GM23248 (cell line): ENCODE measurements at regions not wholly inside any gene's neighbourhood (a gene's known extent, or its start where the extent isn't known, plus 50 kb on each side); places are given as distances from the start of the nearest gene placed in this dataset.
"Not testable (repeated sequence)": the region's sequence is repeated elsewhere in the genome, so short reads cannot be mapped to it uniquely, and the experiment has no call there.

ENCODE experiments used
- DNase-seq: peaks from one replicate; pipeline ENCODE4 v3.0.0-alpha.2; 2015
- H2AFZ ChIP-seq: fragments of 200-600 bp; sonication (generic); 2 replicates; pipeline ENCODE4 v1.6.1; 2016; ENCODE audit warnings: antibody characterized with exemption
- H3F3A ChIP-seq: fragments of 200-600 bp; sonication (generic); 2 replicates; pipeline ENCODE4 v1.6.1; 2016; ENCODE audit warnings: mild to moderate bottlenecking, antibody characterized with exemption, mixed run types; ENCODE audit not compliant: insufficient read depth
- H3K27ac ChIP-seq: fragments of 200-600 bp; sonication (generic); 2 replicates; pipeline ENCODE4 v1.5.1; 2016; ENCODE audit warnings: mild to moderate bottlenecking
- H3K27me3 ChIP-seq: fragments of 200-600 bp; sonication (generic); replicated peaks from 2 replicates; pipeline ENCODE4 v1.6.1; 2016; ENCODE audit warnings: mild to moderate bottlenecking; ENCODE audit not compliant: insufficient read depth
- H3K36me3 ChIP-seq: fragments of 200-600 bp; sonication (generic); 2 replicates; pipeline ENCODE4 v1.6.1; 2016; ENCODE audit warnings: low read depth, mild to moderate bottlenecking
- H3K4me1 ChIP-seq: fragments of 200-600 bp; sonication (generic); 2 replicates; pipeline ENCODE4 v1.6.1; 2016; ENCODE audit warnings: mild to moderate bottlenecking; ENCODE audit not compliant: insufficient read depth
- H3K4me2 ChIP-seq: fragments of 200-600 bp; sonication (generic); one replicate; pipeline ENCODE4 v1.6.1; 2016; ENCODE audit warnings: mild to moderate bottlenecking; ENCODE audit not compliant: unreplicated experiment
- H3K4me3 ChIP-seq: fragments of 200-600 bp; sonication (generic); 2 replicates; pipeline ENCODE4 v1.5.1; 2016; ENCODE audit warnings: mild to moderate bottlenecking
- H3K79me2 ChIP-seq: fragments of 200-600 bp; sonication (generic); 2 replicates; pipeline ENCODE4 v1.6.1; 2016; ENCODE audit warnings: mild to moderate bottlenecking; ENCODE audit not compliant: insufficient read depth
- H3K9ac ChIP-seq: fragments of 200-600 bp; sonication (generic); 2 replicates; pipeline ENCODE4 v1.6.1; 2016; ENCODE audit warnings: mild to moderate bottlenecking
- H3K9me2 ChIP-seq: fragments of 200-600 bp; sonication (generic); 2 replicates; pipeline ENCODE4 v1.6.1; 2016; ENCODE audit warnings: mixed run types, mild to moderate bottlenecking, moderate library complexity; ENCODE audit not compliant: insufficient read depth
- H3K9me3 ChIP-seq: fragments of 200-600 bp; sonication (generic); one replicate; pipeline ENCODE4 v1.6.1; 2017; ENCODE audit warnings: low read depth
- H4K20me1 ChIP-seq: fragments of 200-600 bp; sonication (generic); 2 replicates; pipeline ENCODE4 v1.6.0; 2016; ENCODE audit not compliant: insufficient read depth
- EZH2phosphoT487 ChIP-seq: fragments of 200-600 bp; sonication (generic); IDR thresholded peaks from 2 replicates; pipeline ENCODE4 v1.6.1; 2018; ENCODE audit warnings: antibody characterized with exemption, moderate library complexity, mild to moderate bottlenecking, low read depth; ENCODE audit not compliant: insufficient read depth
- WGBS, 2 experiments: methylation state at CpG; one replicate each; pipeline ENCODE4 v1.1.6; 2015 to 2017; ENCODE audit warnings: low lambda C conversion rate in 2 of 2, low coverage in 1 of 2; ENCODE audit errors: missing lambda C conversion rate in 2 of 2; 5-methylcytosine and 5-hydroxymethylcytosine counted together
- in situ Hi-C: fragments of 300-500 bp; cut with MboI; formaldehyde crosslinking; loops from 2 replicates; pipeline ENCODE4 v1.15.0; 2020

GRCh38 chr1:145553795-145554194 is 54.0 kb upstream of the GPR89A start:
- H3K9me2 ChIP-seq, DNase-seq, H3K4me1 ChIP-seq, H3K36me3 ChIP-seq, H4K20me1 ChIP-seq, in situ Hi-C loops, H2AFZ ChIP-seq, H3F3A ChIP-seq, H3K4me3 ChIP-seq, H3K27me3 ChIP-seq, H3K27ac ChIP-seq, H3K4me2 ChIP-seq, H3K9me3 ChIP-seq, H3K79me2 ChIP-seq, H3K9ac ChIP-seq: not testable (repeated sequence)

GRCh38 chr1:145545055-145545454 is 62.7 kb upstream of the GPR89A start:
- peak; percentile 20 for DNase-seq
- TF ChIP-seq EZH2phosphoT487, result no peak
- Histone ChIP-seq H4K20me1 (no peaks in the 10 kb centered on the region), H3K27ac (no peak overlapping the region), H3K4me1 (peaks cover 23% of the 10 kb centered on the region), H3K79me2 (no peaks in the 10 kb centered on the region), H3K36me3 (no peaks in the 10 kb centered on the region), H3K27me3 (no peaks in the 10 kb centered on the region), H3K4me3 (no peak overlapping the region), H3F3A (peaks cover 16% of the 10 kb centered on the region), H3K4me2 (no peak overlapping the region), H3K9ac (no peak overlapping the region), H2AFZ (no peak overlapping the region), H3K9me3 (no peaks in the 10 kb centered on the region), H3K9me2 (no peaks in the 10 kb centered on the region)
- WGBS, 2 experiments, result 51 to 68% methylated on average over 2 of the region's 2 CpGs
- in situ Hi-C loops, result no loop called here

- DNase-seq, result peak; percentile 53
- H3K79me2 ChIP-seq, H3K27me3 ChIP-seq, H3K9me3 ChIP-seq, H3K9me2 ChIP-seq, in situ Hi-C loops, H3K36me3 ChIP-seq, H4K20me1 ChIP-seq: not testable (repeated sequence)
- Histone ChIP-seq H2AFZ (peak overlapping the region; percentile 35), H3K4me1 (peaks cover 50% of the 10 kb centered on the region), H3K27ac (peak overlapping the region; percentile 82), H3K9ac (peak overlapping the region; percentile 55), H3F3A (peaks cover 42% of the 10 kb centered on the region), H3K4me2 (peak overlapping the region; percentile 70), H3K4me3 (peak overlapping the region; percentile 50)
- WGBS, 2 experiments, result 37 to 50% methylated on average over 4 to 5 of the region's 6 CpGs
Measured at GRCh38 chr1:145541685-145542084, 66.1 kb upstream of the GPR89A start.

- H4K20me1 ChIP-seq, H3K27me3 ChIP-seq, H3K9me3 ChIP-seq, H3K79me2 ChIP-seq, H3K36me3 ChIP-seq, in situ Hi-C loops, H3K9me2 ChIP-seq: not testable (repeated sequence)
- peak overlapping the region; percentile 35 for H2AFZ ChIP-seq
- H3K4me3 ChIP-seq, result peak overlapping the region; percentile 50
- H3K9ac ChIP-seq, result peak overlapping the region; percentile 55
- WGBS, 2 experiments, result 11 to 14% methylated on average over 9 of the region's 9 CpGs
- H3K4me1 ChIP-seq, result peaks cover 55% of the 10 kb centered on the region
- peak overlapping the region; percentile 70 for H3K4me2 ChIP-seq
- H3K27ac ChIP-seq, result peak overlapping the region; percentile 82
- peak; percentile 83 for DNase-seq
- H3F3A ChIP-seq, result peaks cover 46% of the 10 kb centered on the region
Measured at GRCh38 chr1:145541246-145541645, 66.5 kb upstream of the GPR89A start.

- DNase-seq, result peak; percentile 59
- in situ Hi-C loops, H3K79me2 ChIP-seq, H3K27me3 ChIP-seq, H4K20me1 ChIP-seq, H3K9me3 ChIP-seq, H2AFZ ChIP-seq, H3K9me2 ChIP-seq, H3K4me3 ChIP-seq, H3K9ac ChIP-seq, H3K36me3 ChIP-seq: not testable (repeated sequence)
- 40 to 43% methylated on average over 3 of the region's 3 CpGs for WGBS, 2 experiments
- H3K27ac ChIP-seq, result peak overlapping the region; percentile 46
- H3F3A ChIP-seq, result peaks cover 53% of the 10 kb centered on the region
- peaks cover 57% of the 10 kb centered on the region for H3K4me1 ChIP-seq
- H3K4me2 ChIP-seq, result peak overlapping the region; percentile 55
Measured at GRCh38 chr1:145538118-145538882, 69.5 kb upstream of the GPR89A start.

- not testable (repeated sequence) for H3K36me3 ChIP-seq
Measured at GRCh38 chr1:145537003-145537402, 70.8 kb upstream of the GPR89A start.

GRCh38 chr1:145535461-145535860 is 72.3 kb upstream of the GPR89A start:
- H3K79me2 ChIP-seq, H4K20me1 ChIP-seq, in situ Hi-C loops, H3K9me3 ChIP-seq, H3K27ac ChIP-seq, H3K4me3 ChIP-seq, H2AFZ ChIP-seq, H3K36me3 ChIP-seq, H3K9me2 ChIP-seq, H3K27me3 ChIP-seq, H3K9ac ChIP-seq: not testable (repeated sequence)
- Histone ChIP-seq H3K4me2 (peak overlapping the region; percentile 34), H3K4me1 (peaks cover 44% of the 10 kb centered on the region), H3F3A (peaks cover 39% of the 10 kb centered on the region)
- DNase-seq, result peak; percentile 73
- WGBS, 2 experiments, result 3 to 4% methylated on average over 2 of the region's 2 CpGs

More at GRCh38 chr1:145537003-145537402, 70.8 kb upstream of the GPR89A start:
- H2AFZ ChIP-seq, in situ Hi-C loops, H3K4me3 ChIP-seq, H3K9me3 ChIP-seq, H3K9ac ChIP-seq, H4K20me1 ChIP-seq, H3K27me3 ChIP-seq, H3K79me2 ChIP-seq, H3K9me2 ChIP-seq: not testable (repeated sequence)
- Histone ChIP-seq H3F3A (peaks cover 46% of the 10 kb centered on the region), H3K4me2 (peak overlapping the region; percentile 55), H3K27ac (peak overlapping the region; percentile 46), H3K4me1 (peaks cover 50% of the 10 kb centered on the region)
- peak; percentile 53 for DNase-seq
- 46 to 48% methylated on average over 2 of the region's 2 CpGs for WGBS, 2 experiments
